Endothelial cell (in vitro differentiated cells): ENCODE measurements at regions not wholly inside any gene's neighbourhood (a gene's known extent, or its start where the extent isn't known, plus 50 kb on each side); places are given as distances from the start of the nearest gene placed in this dataset.

ENCODE experiments used
- DNase-seq: peaks from one replicate; pipeline ENCODE4 v3.0.0; 2021; ENCODE audit warnings: low spot score
- H3K27ac Mint-ChIP-seq: one replicate; pipeline ENCODE4 v1.8.0; 2021; ENCODE audit warnings: mixed read lengths, inconsistent platforms; ENCODE audit not compliant: unreplicated experiment
- H3K27me3 Mint-ChIP-seq: one replicate; pipeline ENCODE4 v1.8.0; 2021; ENCODE audit warnings: mild to moderate bottlenecking, moderate library complexity, mixed read lengths, inconsistent platforms; ENCODE audit not compliant: unreplicated experiment
- H3K36me3 Mint-ChIP-seq: one replicate; pipeline ENCODE4 v1.8.0; 2021; ENCODE audit warnings: mild to moderate bottlenecking, low read depth, mixed read lengths, inconsistent platforms; ENCODE audit not compliant: unreplicated experiment
- H3K4me1 Mint-ChIP-seq: one replicate; pipeline ENCODE4 v1.8.0; 2021; ENCODE audit warnings: mild to moderate bottlenecking, mixed read lengths, inconsistent platforms; ENCODE audit not compliant: unreplicated experiment
- H3K4me3 Mint-ChIP-seq: one replicate; pipeline ENCODE4 v1.8.0; 2021; ENCODE audit warnings: mild to moderate bottlenecking, mixed read lengths, inconsistent platforms; ENCODE audit not compliant: unreplicated experiment
- H3K9me3 Mint-ChIP-seq: one replicate; pipeline ENCODE4 v1.8.0; 2021; ENCODE audit warnings: mixed read lengths, inconsistent platforms; ENCODE audit not compliant: unreplicated experiment
- TF ChIP-seq, protein P1 (sequence below): fragments of 200-600 bp; sonication (generic); IDR thresholded peaks from one replicate; pipeline ENCODE4 v1.5.0; 2021; ENCODE audit warnings: antibody characterized with exemption; ENCODE audit not compliant: unreplicated experiment

GRCh38 chr16:17970816-17971331, 365.7 kb downstream of the NPIPA8 start:
- Mint-ChIP-seq H3K4me3 (no peak overlapping the region), H3K9me3 (no peaks in the 10 kb centered on the region), H3K27me3 (peaks cover 2% of the 10 kb centered on the region), H3K27ac (no peak overlapping the region), H3K4me1 (peaks cover 8% of the 10 kb centered on the region), H3K36me3 (no peaks in the 10 kb centered on the region)
- TF ChIP-seq, protein P1, sequence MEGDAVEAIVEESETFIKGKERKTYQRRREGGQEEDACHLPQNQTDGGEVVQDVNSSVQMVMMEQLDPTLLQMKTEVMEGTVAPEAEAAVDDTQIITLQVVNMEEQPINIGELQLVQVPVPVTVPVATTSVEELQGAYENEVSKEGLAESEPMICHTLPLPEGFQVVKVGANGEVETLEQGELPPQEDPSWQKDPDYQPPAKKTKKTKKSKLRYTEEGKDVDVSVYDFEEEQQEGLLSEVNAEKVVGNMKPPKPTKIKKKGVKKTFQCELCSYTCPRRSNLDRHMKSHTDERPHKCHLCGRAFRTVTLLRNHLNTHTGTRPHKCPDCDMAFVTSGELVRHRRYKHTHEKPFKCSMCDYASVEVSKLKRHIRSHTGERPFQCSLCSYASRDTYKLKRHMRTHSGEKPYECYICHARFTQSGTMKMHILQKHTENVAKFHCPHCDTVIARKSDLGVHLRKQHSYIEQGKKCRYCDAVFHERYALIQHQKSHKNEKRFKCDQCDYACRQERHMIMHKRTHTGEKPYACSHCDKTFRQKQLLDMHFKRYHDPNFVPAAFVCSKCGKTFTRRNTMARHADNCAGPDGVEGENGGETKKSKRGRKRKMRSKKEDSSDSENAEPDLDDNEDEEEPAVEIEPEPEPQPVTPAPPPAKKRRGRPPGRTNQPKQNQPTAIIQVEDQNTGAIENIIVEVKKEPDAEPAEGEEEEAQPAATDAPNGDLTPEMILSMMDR = no peak
- DNase-seq = no peak

GRCh38 chr16:17970157-17970765, 366.3 kb downstream of the NPIPA8 start:
- TF ChIP-seq, protein P1 = no peak
- H3K27ac Mint-ChIP-seq = no peak overlapping the region
- H3K4me1 Mint-ChIP-seq = peaks cover 8% of the 10 kb centered on the region
- DNase-seq = no peak
- H3K9me3 Mint-ChIP-seq = no peaks in the 10 kb centered on the region
- H3K36me3 Mint-ChIP-seq = no peaks in the 10 kb centered on the region
- peaks cover 2% of the 10 kb centered on the region for H3K27me3 Mint-ChIP-seq
- no peak overlapping the region for H3K4me3 Mint-ChIP-seq

DNA sequence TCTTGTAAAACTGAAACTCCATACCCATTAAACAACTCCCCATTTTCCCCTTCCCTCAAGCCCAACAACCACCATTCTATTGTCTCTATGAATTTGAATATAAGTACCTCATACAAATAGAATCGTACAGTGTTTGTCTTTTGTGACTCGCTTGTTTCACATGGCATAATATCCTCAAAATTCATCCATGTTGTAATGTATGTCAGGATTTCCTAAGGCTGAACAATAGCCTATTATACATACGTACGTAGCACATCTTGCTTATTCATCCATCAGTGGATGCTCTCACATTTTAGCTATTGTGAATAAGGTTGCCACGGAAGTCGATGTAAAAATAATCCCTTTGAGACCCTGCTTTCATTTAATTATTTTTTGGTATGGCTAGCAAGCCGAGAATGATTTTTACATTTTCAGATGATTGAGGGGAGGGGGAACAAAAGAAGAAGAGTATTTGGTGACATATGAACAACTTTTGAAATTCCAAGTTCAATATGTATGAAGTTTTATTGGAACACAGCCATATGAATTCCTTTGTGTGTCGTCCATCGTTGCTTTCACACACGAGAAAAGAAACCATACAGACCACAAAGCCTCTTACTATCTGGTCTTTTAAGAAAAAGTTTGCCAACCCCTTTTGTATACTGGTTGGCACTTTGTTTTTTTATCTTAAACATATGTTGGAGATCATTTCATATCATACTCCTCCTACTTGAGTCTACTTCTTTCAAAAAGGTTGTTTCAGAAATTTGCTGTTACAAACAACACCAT, 371.2 kb downstream of the NPIPA8 start:
- no peaks in the 10 kb centered on the region for H3K9me3 Mint-ChIP-seq
- TF ChIP-seq, protein P1 = no peak

DNA sequence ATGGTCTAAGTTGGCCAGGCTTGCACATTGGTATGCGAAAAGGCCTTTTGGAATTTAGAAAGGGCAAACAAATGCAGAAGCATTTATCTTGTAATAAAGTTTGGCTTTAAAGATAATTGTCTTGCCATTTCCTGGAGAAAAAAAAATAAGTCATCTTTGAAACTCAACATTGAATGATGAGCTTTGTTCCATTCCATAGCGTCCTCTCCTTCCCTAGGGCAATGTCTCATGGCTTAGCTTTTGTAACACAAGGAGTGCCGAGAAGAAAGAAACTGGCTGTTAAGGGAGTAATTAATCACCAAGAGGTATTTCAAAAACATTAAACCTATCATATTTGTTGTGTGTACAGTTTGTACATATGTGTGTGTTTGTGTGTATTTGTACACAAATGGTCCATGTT, 372.3 kb downstream of the NPIPA8 start:
- no peak overlapping the region for H3K4me3 Mint-ChIP-seq
- TF ChIP-seq, protein P1 = no peak
- no peak overlapping the region for H3K27ac Mint-ChIP-seq
- no peaks in the 10 kb centered on the region for H3K4me1 Mint-ChIP-seq
- H3K36me3 Mint-ChIP-seq = no peaks in the 10 kb centered on the region
- H3K9me3 Mint-ChIP-seq = no peaks in the 10 kb centered on the region
- no peak for DNase-seq
- no peaks in the 10 kb centered on the region for H3K27me3 Mint-ChIP-seq

More for the DNA sequence above, 371.2 kb downstream of the NPIPA8 start:
- no peak for DNase-seq
- no peak overlapping the region for H3K4me3 Mint-ChIP-seq
- no peaks in the 10 kb centered on the region for H3K4me1 Mint-ChIP-seq
- no peak overlapping the region for H3K27ac Mint-ChIP-seq
- no peaks in the 10 kb centered on the region for H3K36me3 Mint-ChIP-seq
- H3K27me3 Mint-ChIP-seq = no peaks in the 10 kb centered on the region
